GM21528 (cell line): ENCODE measurements at regions not wholly inside any gene's neighbourhood (a gene's known extent, or its start where the extent isn't known, plus 50 kb on each side); places are given as distances from the start of the nearest gene placed in this dataset.

ENCODE experiments used
- ATAC-seq: cut with Tn5 transposase; IDR thresholded peaks from one replicate; pipeline ENCODE4 v1.9.1; 2021; ENCODE audit warnings: mild to moderate bottlenecking, moderate library complexity; ENCODE audit not compliant: unreplicated experiment, low FRiP score

- no peak for ATAC-seq
These were observed 254.6 kb downstream of the BRINP1 start for GRCh38 chr9:119114681-119115080.
